ENCODE measurements at regions not wholly inside any gene's neighbourhood (a gene's known extent, or its start where the extent isn't known, plus 50 kb on each side); places are given as distances from the start of the nearest gene placed in this dataset.

GRCh38 chr6:111980971-111981840 is 72.7 kb upstream of the CCN6 start:
- H3K4me3 ChIP-seq (ENCODE audit: low read depth, low read length) = no peak overlapping the region
- ChIA-PET CTCF (interaction anchor here (1.3 kb wide), 1 partner anchor 14 kb away, joined by 4 read pairs; no protein-coding TSS in a partner anchor), POLR2A (no interaction called here)
- DNase-seq (ENCODE audit: low read depth, low spot score) = no peak
- no peak for TF ChIP-seq CTCF (IDR thresholded peaks at IDR 0.05; ENCODE audit: insufficient read depth, low read length, missing control alignments)

GRCh38 chr6:111982681-111983080 is 71.2 kb upstream of the CCN6 start:
- POLR2A ChIA-PET = no interaction called here
- CTCF ChIA-PET = interaction anchor here (1.7 kb wide), 1 partner anchor 9 kb away, joined by 9 read pairs; no protein-coding TSS in a partner anchor
- no peak for TF ChIP-seq CTCF (IDR thresholded peaks at IDR 0.05; ENCODE audit: insufficient read depth, low read length, missing control alignments)
- no peak for DNase-seq (ENCODE audit: low read depth, low spot score)
- no peak overlapping the region for H3K4me3 ChIP-seq (ENCODE audit: low read depth, low read length)

- CTCF ChIA-PET = interaction anchor here (1.7 kb wide), 1 partner anchor 9 kb away, joined by 9 read pairs; no protein-coding TSS in a partner anchor
- no peak for DNase-seq (ENCODE audit: low read depth, low spot score)
- no peak overlapping the region for H3K4me3 ChIP-seq (ENCODE audit: low read depth, low read length)
- POLR2A ChIA-PET = no interaction called here
- no peak for TF ChIP-seq CTCF (IDR thresholded peaks at IDR 0.05; ENCODE audit: insufficient read depth, low read length, missing control alignments)
Measured at GRCh38 chr6:111983193-111983592, 70.7 kb upstream of the CCN6 start.

GRCh38 chr6:111984081-111984480 is 69.8 kb upstream of the CCN6 start:
- no peak for DNase-seq (ENCODE audit: low read depth, low spot score)
- no peak for TF ChIP-seq CTCF (IDR thresholded peaks at IDR 0.05; ENCODE audit: insufficient read depth, low read length, missing control alignments)
- ChIA-PET CTCF (interaction anchor here (0.7 to 1.7 kb wide), 5 partner anchors 9 to 274 kb away, joined by 3 to 9 read pairs (median 3); no protein-coding TSS in a partner anchor), POLR2A (interaction anchor here (1.7 kb wide), 1 partner anchor 11 kb away, joined by 12 read pairs; no protein-coding TSS in a partner anchor)
- no peak overlapping the region for H3K4me3 ChIP-seq (ENCODE audit: low read depth, low read length)

- TF ChIP-seq CTCF (IDR thresholded peaks at IDR 0.05; ENCODE audit: insufficient read depth, low read length, missing control alignments) = no peak
- CTCF ChIA-PET = interaction anchor here (0.7 to 1.7 kb wide), 6 partner anchors 8 to 275 kb away, joined by 3 to 9 read pairs (median 3); no protein-coding TSS in a partner anchor
- DNase-seq (ENCODE audit: low read depth, low spot score) = no peak
- POLR2A ChIA-PET = interaction anchor here (1.7 kb wide), 1 partner anchor 11 kb away, joined by 12 read pairs; no protein-coding TSS in a partner anchor
- no peak overlapping the region for H3K4me3 ChIP-seq (ENCODE audit: low read depth, low read length)
Measured at GRCh38 chr6:111984516-111985201, 69.2 kb upstream of the CCN6 start.
